ENCODE measurements at regions not wholly inside any gene's neighbourhood (a gene's known extent, or its start where the extent isn't known, plus 50 kb on each side); places are given as distances from the start of the nearest gene placed in this dataset.

DNA sequence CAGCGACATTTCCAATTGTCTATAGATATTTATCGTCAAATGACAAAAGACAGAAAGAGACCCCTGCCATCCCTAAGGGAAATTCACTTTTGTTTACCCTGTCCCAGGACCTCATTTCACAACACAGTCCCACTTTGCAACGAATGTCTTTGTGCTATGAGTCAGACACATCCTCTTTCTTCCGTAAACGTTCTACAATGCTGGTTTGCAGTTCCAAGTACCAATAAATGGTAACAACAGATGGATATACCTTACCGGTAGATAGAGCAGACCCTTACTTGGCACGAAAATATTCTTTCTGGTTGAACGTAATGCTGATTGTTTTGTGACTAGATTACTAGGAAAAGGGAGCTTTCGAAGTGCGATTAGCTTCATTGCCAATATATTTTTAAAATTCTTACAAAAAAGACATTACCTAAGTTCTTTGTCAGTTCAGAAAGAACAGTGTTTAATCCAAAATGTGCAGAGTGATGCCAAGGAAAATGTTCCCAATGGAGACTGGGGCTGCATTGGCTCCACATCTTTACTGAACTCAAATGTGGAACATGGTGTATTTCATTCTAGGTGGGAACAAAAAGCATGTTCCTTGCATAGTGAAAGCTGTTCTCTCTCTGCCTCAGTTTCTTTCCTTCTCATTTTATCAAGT, 202.5 kb upstream of the SLC27A6 start:
- no peak for DNase-seq (ENCODE audit: low read depth, low spot score)
- Histone ChIP-seq H3K27ac (no peak overlapping the region), H3K36me3 (ENCODE audit: insufficient read depth, low read length) (no peaks in the 10 kb centered on the region), H3K4me3 (no peak overlapping the region), H3K9me3 (ENCODE audit: low read depth, low read length) (no peaks in the 10 kb centered on the region), H3K9ac (ENCODE audit: insufficient read length) (no peak overlapping the region)
- no peak for TF ChIP-seq EZH2 (IDR thresholded peaks at IDR 0.05)
- no peak for TF ChIP-seq FOXP2 (optimal IDR thresholded peaks at IDR 0.05; ENCODE audit: control extremely low read depth, extremely low read length, insufficient read depth)
- no peak for TF ChIP-seq POLR2AphosphoS5 (IDR thresholded peaks at IDR 0.05; ENCODE audit: borderline replicate concordance, low read depth, low read length)

DNA sequence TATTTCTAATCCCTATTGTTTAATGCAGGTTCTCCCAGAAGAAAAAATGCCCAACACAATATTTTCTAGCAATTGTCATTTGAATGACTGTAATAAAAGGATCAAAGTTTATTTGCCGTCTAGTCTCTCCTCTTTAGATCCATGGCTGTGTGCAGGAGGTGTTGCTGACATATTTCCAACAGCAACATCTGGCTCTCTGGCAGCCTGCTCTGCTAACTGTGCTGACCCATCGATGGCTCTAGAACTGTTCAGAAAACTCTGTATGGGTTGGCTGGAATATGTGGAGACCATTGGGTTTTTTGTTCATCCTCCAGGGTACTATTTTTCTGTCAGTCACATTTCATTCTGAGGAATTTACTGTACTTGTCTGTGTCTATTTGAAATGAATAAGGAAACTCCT, 202.0 kb upstream of the SLC27A6 start:
- no peak overlapping the region for H3K27ac ChIP-seq
- DNase-seq (ENCODE audit: low read depth, low spot score): no peak
- no peaks in the 10 kb centered on the region for H3K9me3 ChIP-seq (ENCODE audit: low read depth, low read length)
- no peak overlapping the region for H3K9ac ChIP-seq (ENCODE audit: insufficient read length)
- H3K4me3 ChIP-seq: no peak overlapping the region
- no peaks in the 10 kb centered on the region for H3K36me3 ChIP-seq (ENCODE audit: insufficient read depth, low read length)
- no peak for TF ChIP-seq POLR2AphosphoS5 (IDR thresholded peaks at IDR 0.05; ENCODE audit: borderline replicate concordance, low read depth, low read length)
- TF ChIP-seq EZH2 (IDR thresholded peaks at IDR 0.05): no peak
- no peak for TF ChIP-seq FOXP2 (optimal IDR thresholded peaks at IDR 0.05; ENCODE audit: control extremely low read depth, extremely low read length, insufficient read depth)

DNA sequence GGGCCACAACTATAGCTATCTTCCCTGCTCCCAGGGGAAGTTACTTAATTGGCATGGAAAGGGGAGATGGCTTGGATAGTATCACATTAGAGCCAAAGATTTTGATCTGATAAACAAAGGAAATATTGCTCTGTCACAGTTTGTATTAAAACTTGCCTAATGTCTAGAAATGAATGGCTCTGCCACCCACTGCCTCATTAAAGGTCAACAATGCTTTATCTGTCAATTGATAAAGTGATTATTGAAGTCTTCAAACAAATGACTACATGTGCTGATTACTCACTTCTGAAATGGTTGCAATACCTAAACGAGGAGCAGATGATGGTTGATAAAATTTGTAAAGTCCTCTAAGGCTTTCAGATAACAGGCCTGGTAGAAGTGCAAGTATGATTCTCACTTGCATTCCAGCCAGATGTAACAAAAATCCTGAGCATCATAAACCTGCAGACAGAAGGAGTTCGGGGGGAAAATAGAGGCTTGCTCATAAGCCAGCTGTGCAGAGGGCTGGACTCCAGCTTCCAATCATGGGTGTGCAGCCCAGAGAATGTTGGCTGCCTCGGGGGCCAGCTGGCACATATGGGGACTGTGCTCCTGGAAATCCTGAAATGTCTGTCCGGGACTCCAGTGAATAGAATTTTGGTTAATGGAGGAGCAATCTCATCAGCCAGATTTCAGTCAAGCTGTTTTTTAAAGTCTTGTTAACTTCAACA, 200.5 kb upstream of the SLC27A6 start:
- Histone ChIP-seq H3K27ac (no peak overlapping the region), H3K9ac (ENCODE audit: insufficient read length) (no peak overlapping the region), H3K9me3 (ENCODE audit: low read depth, low read length) (no peaks in the 10 kb centered on the region), H3K36me3 (ENCODE audit: insufficient read depth, low read length) (no peaks in the 10 kb centered on the region), H3K4me3 (no peak overlapping the region)
- TF ChIP-seq FOXP2 (optimal IDR thresholded peaks at IDR 0.05; ENCODE audit: control extremely low read depth, extremely low read length, insufficient read depth) (no peak), POLR2AphosphoS5 (IDR thresholded peaks at IDR 0.05; ENCODE audit: borderline replicate concordance, low read depth, low read length) (no peak), EZH2 (IDR thresholded peaks at IDR 0.05) (no peak)
- DNase-seq (ENCODE audit: low read depth, low spot score): no peak

DNA sequence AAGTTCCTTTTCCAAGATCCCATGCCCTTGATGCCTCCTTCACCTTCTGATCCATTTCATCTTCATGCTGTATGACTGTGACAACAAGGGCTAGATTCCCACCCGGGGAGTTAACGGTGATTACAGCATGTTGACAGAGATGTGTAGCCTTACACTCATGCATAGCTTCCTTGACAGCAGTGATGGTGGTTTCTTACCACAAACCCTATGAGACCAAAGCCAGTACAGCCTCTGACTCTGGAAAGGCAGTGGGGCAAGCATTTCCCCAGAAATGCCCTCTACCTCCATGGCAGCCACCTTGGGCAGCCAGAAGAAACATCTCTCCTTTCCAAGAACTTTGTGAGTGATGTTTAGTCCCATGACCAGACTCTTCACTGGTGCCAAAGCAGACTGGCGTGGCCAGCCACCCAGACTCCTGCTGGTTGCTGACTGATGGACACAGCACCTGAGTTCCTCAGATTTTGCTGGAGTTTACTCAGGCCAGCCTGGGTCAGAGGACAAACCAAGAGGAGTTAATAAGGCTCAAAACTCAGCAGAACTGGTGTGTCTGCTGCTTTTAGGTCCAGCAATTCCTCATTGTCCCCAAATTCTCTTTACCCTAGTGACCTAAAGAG, 199.7 kb upstream of the SLC27A6 start:
- Histone ChIP-seq H3K27ac (no peak overlapping the region), H3K4me3 (no peak overlapping the region), H3K36me3 (ENCODE audit: insufficient read depth, low read length) (no peaks in the 10 kb centered on the region), H3K9ac (ENCODE audit: insufficient read length) (no peak overlapping the region), H3K9me3 (ENCODE audit: low read depth, low read length) (no peaks in the 10 kb centered on the region)
- no peak for DNase-seq (ENCODE audit: low read depth, low spot score)
- TF ChIP-seq FOXP2 (optimal IDR thresholded peaks at IDR 0.05; ENCODE audit: control extremely low read depth, extremely low read length, insufficient read depth): no peak
- no peak for TF ChIP-seq EZH2 (IDR thresholded peaks at IDR 0.05)
- TF ChIP-seq POLR2AphosphoS5 (IDR thresholded peaks at IDR 0.05; ENCODE audit: borderline replicate concordance, low read depth, low read length): no peak

DNA sequence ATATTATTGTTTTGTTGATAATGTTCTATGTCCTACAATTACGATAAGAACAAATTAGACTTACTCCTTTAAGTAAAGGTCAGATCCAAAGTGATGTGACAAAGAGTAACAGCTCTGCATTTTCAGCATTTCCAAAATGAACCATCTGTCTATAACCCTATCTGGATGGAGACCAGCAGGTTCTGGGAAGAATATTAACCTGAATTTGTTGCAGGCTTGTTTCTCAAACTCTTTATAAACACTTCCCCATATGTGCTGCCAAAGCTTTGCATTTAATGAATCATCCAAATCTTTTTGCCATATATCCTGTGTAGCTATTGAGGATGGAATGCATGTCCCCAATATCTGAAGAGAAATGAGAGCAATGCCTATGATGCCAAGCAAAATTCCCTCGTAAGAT, 198.9 kb upstream of the SLC27A6 start:
- no peaks in the 10 kb centered on the region for H3K9me3 ChIP-seq (ENCODE audit: low read depth, low read length)
- TF ChIP-seq EZH2 (IDR thresholded peaks at IDR 0.05) (no peak), FOXP2 (optimal IDR thresholded peaks at IDR 0.05; ENCODE audit: control extremely low read depth, extremely low read length, insufficient read depth) (no peak), POLR2AphosphoS5 (IDR thresholded peaks at IDR 0.05; ENCODE audit: borderline replicate concordance, low read depth, low read length) (no peak)
- no peak overlapping the region for H3K9ac ChIP-seq (ENCODE audit: insufficient read length)
- no peaks in the 10 kb centered on the region for H3K36me3 ChIP-seq (ENCODE audit: insufficient read depth, low read length)
- H3K27ac ChIP-seq: no peak overlapping the region
- DNase-seq (ENCODE audit: low read depth, low spot score): no peak
- no peak overlapping the region for H3K4me3 ChIP-seq

DNA sequence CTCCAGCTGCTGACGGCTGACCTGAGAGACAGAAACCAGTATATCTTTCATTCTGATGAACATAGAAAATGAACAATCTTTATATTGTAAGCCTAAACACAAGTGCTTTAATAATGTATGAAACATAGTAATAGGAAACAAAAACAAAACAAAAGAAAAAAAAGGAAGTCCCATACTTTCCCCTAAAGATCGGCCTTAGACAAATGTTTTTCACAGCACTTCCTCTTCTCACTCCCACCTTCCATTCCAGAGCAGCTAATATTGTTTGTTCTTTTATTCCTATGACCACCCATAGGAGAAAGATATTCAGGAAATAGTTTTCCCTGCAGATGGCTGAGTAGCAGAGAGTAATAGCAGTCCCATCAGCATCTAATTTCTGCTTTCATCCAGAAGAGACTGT, 194.4 kb upstream of the SLC27A6 start:
- no peak for DNase-seq (ENCODE audit: low read depth, low spot score)
- TF ChIP-seq EZH2 (IDR thresholded peaks at IDR 0.05): no peak
- no peak for TF ChIP-seq FOXP2 (optimal IDR thresholded peaks at IDR 0.05; ENCODE audit: control extremely low read depth, extremely low read length, insufficient read depth)
- TF ChIP-seq POLR2AphosphoS5 (IDR thresholded peaks at IDR 0.05; ENCODE audit: borderline replicate concordance, low read depth, low read length): no peak
- H3K4me3 ChIP-seq: no peak overlapping the region
- no peak overlapping the region for H3K9ac ChIP-seq (ENCODE audit: insufficient read length)
- no peaks in the 10 kb centered on the region for H3K36me3 ChIP-seq (ENCODE audit: insufficient read depth, low read length)
- H3K9me3 ChIP-seq (ENCODE audit: low read depth, low read length): no peaks in the 10 kb centered on the region
- H3K27ac ChIP-seq: no peak overlapping the region

DNA sequence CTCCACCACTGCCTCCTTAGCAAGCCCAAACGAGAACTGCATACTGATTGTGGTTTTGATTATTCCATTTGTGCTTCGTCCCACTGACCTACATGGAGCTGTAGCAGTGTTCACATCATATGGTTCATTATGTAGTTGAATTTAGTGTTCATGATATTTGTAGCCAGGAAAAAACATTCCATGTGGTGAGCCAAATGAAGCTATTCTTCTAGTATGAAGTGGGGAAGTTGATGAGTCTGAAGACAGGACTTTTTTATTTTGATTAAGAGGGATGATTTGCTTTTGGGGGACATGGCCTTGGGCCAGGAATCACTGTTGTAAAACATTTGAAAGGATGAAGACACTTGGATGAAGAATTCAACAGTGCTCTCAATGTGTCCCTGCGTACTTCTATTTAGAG, 192.9 kb upstream of the SLC27A6 start:
- Histone ChIP-seq H3K9ac (ENCODE audit: insufficient read length) (no peak overlapping the region), H3K9me3 (ENCODE audit: low read depth, low read length) (no peaks in the 10 kb centered on the region), H3K4me3 (no peak overlapping the region), H3K36me3 (ENCODE audit: insufficient read depth, low read length) (no peaks in the 10 kb centered on the region), H3K27ac (no peak overlapping the region)
- no peak for TF ChIP-seq POLR2AphosphoS5 (IDR thresholded peaks at IDR 0.05; ENCODE audit: borderline replicate concordance, low read depth, low read length)
- no peak for TF ChIP-seq FOXP2 (optimal IDR thresholded peaks at IDR 0.05; ENCODE audit: control extremely low read depth, extremely low read length, insufficient read depth)
- TF ChIP-seq EZH2 (IDR thresholded peaks at IDR 0.05): no peak
- no peak for DNase-seq (ENCODE audit: low read depth, low spot score)

DNA sequence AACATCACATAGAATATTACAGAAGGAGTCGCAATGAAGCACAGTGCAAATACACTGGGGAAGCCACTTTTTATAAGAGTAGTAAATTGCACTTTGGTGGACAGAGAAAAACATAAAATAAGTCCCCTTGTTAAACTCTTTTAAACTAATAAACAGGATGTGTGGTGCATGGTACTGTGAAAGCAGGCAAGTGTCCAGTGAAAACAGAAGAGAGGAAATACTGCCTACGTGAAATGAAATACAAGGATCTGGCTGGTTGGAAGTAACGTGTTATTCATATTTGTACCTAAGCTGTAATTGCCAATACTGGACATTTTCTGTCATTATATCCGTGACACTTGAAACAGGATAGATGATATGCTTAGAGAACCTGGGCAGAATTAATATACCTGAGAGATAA, 191.9 kb upstream of the SLC27A6 start:
- H3K27ac ChIP-seq: no peak overlapping the region
- no peak for DNase-seq (ENCODE audit: low read depth, low spot score)
- no peak overlapping the region for H3K9ac ChIP-seq (ENCODE audit: insufficient read length)
- H3K9me3 ChIP-seq (ENCODE audit: low read depth, low read length): no peaks in the 10 kb centered on the region
- TF ChIP-seq EZH2 (IDR thresholded peaks at IDR 0.05) (no peak), POLR2AphosphoS5 (IDR thresholded peaks at IDR 0.05; ENCODE audit: borderline replicate concordance, low read depth, low read length) (no peak), FOXP2 (optimal IDR thresholded peaks at IDR 0.05; ENCODE audit: control extremely low read depth, extremely low read length, insufficient read depth) (no peak)
- no peaks in the 10 kb centered on the region for H3K36me3 ChIP-seq (ENCODE audit: insufficient read depth, low read length)
- H3K4me3 ChIP-seq: no peak overlapping the region

Measured in SK-N-MC (cell line).